ENCODE measurements at regions not wholly inside any gene's neighbourhood (a gene's known extent, or its start where the extent isn't known, plus 50 kb on each side); places are given as distances from the start of the nearest gene placed in this dataset.

DNA sequence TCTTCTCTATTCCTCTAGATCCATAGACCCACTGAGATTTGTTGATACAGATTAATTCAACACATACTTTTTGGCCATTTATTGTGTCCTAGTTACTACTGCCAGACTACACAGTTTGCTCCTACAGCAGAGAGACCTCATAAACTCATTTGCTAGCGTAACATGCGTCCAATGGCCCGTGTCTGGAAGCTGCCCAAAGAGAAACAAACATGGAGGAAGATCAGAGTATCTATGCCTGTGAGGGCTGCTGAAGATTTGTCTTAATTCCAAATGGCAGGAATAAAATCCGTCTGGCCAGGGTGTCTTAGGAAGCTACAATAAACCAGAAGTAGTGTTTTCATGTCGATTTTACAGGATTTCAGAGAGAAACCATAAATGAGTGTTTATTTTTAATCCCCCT is 214.7 kb downstream of the CLIC5 start:
- ChIA-PET POLR2A (interaction anchor here (1.2 kb wide), 1 partner anchor 122 kb away, joined by 4 read pairs; no protein-coding TSS in a partner anchor), CTCF (interaction anchor here (0.9 to 1.5 kb wide), 4 partner anchors 21 to 128 kb away, joined by 3 to 5 read pairs (median 4); no protein-coding TSS in a partner anchor)

DNA sequence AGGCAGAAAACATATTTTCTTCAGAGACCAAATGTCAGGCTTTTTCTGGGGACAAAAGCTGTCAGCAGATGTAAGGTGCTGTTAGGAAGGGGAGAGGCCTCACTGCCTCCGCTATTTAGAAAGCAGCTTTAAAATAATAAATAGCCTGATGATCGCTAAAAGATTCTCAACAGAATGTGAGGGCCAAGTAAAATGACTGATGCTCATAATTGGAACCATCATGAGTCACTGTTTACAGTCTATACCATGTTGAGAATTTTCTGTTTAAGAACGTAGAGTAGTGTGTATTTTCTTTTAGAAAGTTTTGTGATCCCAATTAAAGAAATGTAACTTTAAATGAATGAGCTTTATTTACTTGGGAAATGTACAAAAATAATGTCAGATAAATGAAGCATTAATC is 220.0 kb downstream of the CLIC5 start:
- ChIA-PET CTCF (interaction anchor here (1.0 kb wide), 2 partner anchors 123 to 335 kb away, joined by 3 read pairs; no protein-coding TSS in a partner anchor), POLR2A (interaction anchor here (0.7 kb wide), 1 partner anchor 35 kb away, joined by 4 read pairs; no protein-coding TSS in a partner anchor)

DNA sequence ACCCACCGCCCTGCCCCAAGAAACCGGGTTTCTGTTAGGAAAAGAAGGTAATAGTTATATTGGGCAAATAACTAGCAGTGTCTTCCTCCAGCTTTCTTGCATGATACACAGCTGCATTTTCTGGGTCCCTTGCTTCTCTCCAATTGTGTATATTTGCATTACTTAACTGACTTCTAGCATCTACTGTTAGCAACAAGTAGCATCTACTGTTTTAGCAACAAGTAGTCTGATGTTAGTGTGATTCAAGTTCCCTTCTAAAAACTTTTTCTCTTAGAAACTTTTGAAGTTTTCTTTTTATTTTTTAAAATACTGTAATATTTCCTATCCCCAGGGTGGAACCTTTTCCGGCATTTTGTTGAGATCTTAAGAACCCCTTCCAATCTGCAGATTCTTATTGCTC is 221.2 kb downstream of the CLIC5 start:
- CTCF ChIA-PET: interaction anchor here (1.0 kb wide), 1 partner anchor 333 kb away, joined by 3 read pairs; no protein-coding TSS in a partner anchor
- POLR2A ChIA-PET: no interaction called here

DNA sequence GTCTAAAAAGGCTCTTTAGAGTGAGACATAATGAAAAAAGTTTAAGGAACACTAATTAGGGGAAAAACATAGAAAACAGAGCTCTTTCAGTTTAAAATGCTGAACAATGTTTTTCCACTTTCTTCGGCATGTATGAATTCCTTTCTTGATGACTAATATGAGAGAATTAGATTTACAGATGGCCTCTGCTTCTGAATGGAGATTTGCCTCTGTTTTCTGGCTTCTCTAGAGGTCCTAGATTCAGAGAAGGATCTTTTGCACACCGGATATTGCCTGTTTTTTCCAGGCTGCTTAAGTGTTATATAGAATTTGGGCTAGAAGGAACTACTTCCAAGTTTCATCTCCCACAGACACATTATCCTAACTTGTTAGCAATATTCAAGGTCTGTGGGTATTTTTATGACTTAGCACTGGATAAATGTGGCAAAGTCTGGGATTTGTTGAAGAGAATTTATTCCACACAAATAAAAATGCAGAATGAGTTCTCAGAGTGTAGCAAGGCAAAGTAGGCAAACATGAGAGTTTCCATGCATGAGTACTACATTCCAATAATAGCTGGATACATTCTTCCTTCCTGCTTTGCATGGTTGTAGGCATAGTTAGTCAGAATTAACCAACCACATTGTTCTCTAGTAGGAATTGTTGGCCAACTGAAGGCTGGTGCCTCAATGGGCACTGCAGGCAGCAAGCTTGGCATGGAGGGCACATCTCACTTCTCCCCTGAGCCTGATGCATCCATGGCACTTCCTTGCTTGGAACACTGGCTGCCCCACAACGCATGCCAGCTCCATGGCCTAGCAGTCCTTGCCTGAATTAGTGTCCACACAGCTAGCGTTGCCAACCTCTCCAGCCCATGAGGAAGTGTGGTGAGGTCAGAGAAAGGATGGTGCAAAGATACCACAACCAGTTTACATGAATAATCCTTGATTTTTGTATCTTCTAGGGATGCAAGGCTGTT is 224.2 kb downstream of the CLIC5 start:
- ChIA-PET POLR2A (no interaction called here), CTCF (interaction anchor here (1.1 kb wide), 1 partner anchor 131 kb away, joined by 4 read pairs; no protein-coding TSS in a partner anchor)

DNA sequence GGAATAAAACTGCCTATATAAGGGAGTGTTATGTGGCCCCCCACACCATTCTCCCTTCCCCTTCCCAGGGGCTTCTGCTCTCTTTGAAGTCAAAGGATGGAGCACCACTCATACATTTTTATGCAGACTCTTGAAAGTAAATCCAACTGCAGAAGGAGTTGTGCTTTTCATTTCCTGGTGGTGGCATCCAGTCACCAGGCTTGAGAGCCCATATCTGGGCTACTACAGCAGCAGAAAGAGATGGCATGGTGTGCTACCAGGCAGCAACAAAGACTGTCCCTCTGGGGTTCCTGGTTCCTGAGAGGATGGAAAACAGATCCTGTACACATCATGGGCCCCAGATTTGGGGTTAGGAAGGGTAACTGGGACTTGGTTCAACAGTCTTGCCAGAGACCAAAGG is 226.4 kb downstream of the CLIC5 start:
- POLR2A ChIA-PET: no interaction called here

DNA sequence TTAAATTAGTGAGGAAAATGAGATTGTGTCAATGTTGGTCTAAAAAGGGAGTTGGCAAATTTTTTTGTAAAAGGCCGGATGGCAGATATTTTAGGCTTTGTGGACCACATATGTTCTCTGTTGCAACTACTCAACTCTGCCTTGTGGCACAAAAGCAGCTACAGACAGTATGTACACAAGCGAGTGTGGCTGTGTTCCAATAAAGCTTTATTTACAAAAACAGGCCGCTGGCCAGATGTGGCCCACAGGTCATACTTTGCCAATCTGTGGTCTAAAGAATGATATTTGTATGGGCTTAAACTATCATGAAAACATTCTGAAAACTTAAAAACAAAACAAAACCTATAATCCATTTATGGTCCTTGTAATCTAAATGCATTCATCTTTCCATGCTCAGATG is 228.3 kb downstream of the CLIC5 start:
- POLR2A ChIA-PET: no interaction called here

More for the DNA sequence above, 226.4 kb downstream of the CLIC5 start:
- CTCF ChIA-PET: interaction anchor here (1.0 to 1.7 kb wide), 2 partner anchors 9 to 109 kb away, joined by 3 read pairs; no protein-coding TSS in a partner anchor

DNA sequence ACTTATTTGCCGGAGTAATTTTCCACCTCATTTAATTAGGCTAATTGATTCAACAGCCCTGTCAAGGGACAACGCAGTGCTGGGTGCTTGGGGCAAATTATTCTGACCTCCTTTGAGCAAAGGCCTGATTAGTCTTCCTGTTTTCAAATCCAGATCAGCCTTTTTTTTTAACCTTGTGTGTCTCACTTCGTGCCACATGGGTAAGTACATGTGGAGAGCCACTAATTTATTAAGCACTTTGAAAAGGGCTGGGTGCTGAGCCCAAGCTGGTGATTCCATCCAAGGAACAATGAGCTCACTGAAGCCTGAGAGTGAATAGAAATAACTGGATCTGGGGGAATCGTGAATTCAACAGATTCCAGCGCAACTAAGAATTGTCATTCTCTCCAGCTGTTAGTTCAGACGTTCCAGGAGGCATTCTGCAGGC is 229.3 kb downstream of the CLIC5 start:
- ChIA-PET CTCF (no interaction called here), POLR2A (no interaction called here)

More for the DNA sequence above, 228.3 kb downstream of the CLIC5 start:
- CTCF ChIA-PET: no interaction called here

DNA sequence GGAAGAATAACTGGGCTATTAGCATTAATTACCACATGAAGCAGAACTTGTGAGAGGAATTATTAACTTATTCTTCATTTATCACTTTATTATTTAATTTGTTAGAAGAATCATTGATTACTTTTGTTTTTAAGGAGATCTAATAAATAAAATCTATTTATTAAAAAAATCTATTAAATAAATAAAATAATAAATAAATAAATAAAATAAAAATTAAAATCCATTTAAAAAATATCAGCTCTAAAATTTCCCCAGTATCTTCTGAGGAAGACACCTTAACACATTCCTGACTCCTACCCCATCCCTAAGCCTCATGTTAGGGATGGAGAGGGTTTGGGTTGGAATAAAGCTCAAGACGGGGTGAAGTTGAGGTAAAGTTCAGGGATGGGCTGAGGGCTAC is 231.4 kb downstream of the CLIC5 start:
- ChIA-PET POLR2A (no interaction called here), CTCF (interaction anchor here (0.7 kb wide), 1 partner anchor 33 kb away, joined by 3 read pairs; no protein-coding TSS in a partner anchor)

DNA sequence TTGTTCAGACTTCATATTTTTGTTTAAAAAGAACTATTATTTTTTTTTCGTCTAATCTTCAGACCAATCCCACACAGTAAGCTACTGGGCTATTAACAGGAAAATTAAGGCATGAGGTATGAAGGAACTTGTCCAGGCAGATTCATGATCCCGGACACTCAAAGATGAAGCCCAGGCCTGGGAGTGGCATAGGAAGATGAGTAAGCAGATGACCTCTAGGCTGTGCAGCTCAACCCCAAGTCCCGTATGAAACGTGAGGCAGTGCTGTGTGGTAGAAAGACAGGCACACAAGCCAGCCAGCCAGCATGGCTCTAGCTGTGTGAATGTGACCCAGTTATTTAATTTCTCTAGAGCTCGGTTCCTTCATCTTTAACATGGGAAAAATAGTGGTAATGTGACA is 231.9 kb downstream of the CLIC5 start:
- ChIA-PET CTCF (interaction anchor here (0.7 kb wide), 1 partner anchor 34 kb away, joined by 3 read pairs; no protein-coding TSS in a partner anchor), POLR2A (no interaction called here)

DNA sequence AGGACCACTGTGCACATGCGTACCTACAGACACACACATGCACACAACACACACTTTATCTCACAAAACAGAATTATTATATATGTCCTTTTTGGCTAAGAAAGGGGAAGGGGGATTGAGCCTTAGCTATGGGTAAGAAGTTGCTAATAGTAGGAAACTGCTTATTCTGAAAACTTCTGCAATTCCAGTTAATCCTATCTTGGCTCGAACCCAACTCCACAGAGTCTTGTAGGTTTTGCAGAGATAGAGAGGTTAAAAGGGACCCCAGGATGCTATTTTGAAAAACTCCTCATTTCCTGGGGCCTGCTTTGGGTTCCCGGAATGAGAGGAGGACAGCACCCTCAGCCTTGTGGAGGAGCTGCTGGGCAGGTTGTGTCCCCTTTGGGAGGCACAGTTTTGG is 233.8 kb downstream of the CLIC5 start:
- CTCF ChIA-PET: no interaction called here
- POLR2A ChIA-PET: no interaction called here

DNA sequence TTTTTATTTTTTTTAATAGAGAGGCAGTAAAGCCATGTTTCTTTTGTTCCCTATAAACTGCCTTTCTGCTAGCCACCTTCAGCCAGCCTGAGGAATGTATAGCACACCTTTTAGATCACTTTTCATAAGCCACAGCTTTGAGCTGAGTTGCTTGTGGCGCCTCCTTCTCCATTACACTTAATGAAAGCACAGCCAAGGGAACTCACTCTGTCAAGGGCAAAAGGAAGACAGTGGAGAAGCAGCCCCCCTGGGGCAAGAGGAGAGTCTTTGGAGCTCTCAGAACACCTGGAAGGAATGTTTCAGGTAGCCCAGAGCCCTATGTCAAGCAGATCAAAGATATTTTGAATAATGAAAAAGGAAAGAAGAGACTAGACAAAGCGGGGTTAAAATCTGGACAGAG is 235.1 kb downstream of the CLIC5 start:
- CTCF ChIA-PET: interaction anchor here (1.1 kb wide), 1 partner anchor 9 kb away, joined by 3 read pairs; no protein-coding TSS in a partner anchor
- POLR2A ChIA-PET: no interaction called here

DNA sequence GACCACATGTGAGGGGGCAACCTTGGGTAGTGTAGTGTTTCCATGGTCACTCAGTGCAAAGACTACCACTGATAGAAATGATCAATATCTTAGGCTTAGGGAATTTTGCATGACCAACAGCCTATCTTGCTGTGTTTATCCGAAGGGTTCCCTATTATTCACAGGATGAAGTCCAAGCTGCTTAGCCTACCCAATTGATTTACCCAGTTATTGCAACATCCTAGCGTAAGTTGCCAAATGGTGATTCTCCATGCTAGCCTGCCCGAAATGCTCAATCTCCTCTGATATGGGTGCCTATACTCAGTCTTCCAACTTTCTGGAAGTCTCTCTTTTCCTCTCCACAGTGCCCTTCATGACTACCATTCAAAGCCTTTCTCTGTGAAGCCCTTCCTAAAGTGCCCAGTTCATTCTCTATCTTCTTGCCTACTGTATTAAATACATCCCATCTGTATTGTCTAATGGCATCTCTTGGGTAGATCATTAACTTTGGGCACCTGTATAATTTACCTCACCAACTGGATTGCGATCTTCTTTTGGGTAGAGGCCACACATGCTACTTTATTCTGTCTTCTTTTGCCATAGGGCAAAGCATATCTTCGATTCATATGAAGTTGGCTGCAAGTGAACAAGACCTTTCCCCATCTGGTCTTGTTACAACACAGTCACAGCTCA is 240.5 kb downstream of the CLIC5 start:
- ChIA-PET CTCF (no interaction called here), POLR2A (no interaction called here)

DNA sequence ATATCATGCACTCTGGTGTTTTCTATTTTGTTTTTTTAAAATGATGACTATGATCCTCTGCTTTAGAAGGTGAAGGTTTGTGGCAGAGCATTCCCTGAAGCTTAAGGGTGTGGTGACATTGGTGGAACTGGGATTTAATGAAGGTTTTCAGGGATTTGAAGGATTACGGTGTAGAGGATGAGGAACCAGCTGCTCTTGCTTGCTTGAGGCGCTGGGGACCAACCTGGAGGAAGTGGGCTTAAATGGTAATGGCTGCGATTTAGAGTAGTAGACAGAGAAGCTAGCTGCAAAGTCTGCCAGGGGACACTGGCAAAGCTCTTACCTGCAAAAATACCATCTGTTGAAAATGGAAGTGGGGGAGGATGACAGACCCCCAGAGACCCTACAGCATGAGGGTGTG is 241.8 kb downstream of the CLIC5 start:
- CTCF ChIA-PET: no interaction called here
- POLR2A ChIA-PET: no interaction called here

DNA sequence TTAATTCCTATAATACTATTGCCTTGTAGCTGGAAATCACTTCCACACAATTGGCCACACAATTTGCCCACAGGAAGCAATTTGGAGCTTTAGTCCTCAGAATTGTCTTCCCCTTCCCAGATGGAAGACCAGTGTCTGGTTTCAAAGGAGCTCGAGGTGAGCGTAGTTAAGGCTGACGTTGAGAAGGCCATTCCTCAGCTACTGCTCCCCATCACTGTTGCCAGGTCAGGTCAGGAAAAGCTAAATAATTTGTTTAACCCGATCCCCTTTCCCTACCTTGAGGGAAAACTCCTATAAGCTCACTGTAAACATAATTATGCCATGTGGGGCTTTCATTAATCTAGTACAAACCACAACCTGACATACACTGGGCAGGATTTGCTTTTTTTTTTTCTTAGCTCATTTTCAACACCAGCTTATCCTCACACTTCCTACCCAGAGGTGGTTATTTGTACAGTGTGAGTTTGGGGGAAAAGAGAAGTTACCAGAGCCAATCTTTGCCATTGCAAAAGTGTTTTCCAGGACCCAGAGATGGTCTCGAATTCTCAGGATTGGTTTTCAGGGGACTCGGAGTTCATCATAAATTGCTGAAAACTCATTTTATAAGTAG is 242.7 kb downstream of the CLIC5 start:
- POLR2A ChIA-PET: no interaction called here
- CTCF ChIA-PET: no interaction called here

DNA sequence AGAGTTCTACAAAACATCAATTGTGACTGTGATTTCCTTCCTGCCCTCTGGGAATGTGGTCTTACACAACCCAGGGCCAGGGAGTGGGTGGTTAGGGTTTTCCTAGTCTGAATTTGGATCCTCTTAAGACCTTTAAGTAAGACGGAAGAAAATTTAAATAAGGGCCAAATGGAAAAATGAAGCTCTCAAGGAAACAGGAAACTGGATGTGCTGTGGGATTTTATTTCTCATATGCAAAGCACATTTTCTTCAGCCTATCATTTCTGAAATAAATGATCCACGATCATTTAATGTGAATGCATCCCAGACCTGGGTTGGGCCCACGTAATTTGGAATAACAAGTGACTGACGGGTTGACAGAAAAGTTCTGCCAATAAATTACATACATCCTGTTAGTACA is 243.6 kb downstream of the CLIC5 start:
- ChIA-PET CTCF (no interaction called here), POLR2A (no interaction called here)

DNA sequence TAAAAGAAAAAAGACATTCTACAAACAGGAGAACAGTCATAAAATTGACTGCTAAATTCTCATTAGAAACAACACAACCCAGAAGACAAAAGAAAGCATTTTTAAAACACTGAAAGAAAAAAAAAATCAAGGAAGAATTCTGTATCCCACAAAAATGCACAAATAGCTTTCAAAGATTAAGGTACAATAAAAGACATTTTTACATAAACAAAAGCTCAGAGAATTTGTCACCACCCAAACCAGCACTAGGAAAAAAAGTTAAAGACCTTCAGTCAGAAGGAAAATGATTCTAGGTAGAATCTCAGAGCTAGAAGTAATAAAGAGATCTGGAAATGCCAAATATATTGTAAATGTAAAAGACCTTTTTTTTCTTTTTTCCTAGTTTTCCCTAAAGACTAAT is 252.4 kb downstream of the CLIC5 start:
- ChIA-PET CTCF (no interaction called here), POLR2A (no interaction called here)

DNA sequence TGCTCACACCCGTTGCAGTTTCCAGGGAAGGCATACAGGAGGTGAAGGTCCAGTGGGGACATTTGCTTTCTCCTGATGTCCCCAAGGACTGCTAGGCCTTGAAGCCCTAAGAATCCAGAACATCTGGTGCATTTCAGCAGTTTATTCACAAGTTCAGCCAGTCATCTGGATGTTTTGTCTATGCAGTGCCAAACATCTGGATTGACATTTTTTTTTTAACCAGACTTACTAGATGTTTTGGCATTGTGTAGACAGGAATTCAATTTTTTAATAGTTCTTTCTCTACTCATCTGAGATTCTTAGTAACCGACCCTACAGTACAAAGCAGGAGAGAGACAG is 256.2 kb downstream of the CLIC5 start:
- CTCF ChIA-PET: no interaction called here
- POLR2A ChIA-PET: no interaction called here

DNA sequence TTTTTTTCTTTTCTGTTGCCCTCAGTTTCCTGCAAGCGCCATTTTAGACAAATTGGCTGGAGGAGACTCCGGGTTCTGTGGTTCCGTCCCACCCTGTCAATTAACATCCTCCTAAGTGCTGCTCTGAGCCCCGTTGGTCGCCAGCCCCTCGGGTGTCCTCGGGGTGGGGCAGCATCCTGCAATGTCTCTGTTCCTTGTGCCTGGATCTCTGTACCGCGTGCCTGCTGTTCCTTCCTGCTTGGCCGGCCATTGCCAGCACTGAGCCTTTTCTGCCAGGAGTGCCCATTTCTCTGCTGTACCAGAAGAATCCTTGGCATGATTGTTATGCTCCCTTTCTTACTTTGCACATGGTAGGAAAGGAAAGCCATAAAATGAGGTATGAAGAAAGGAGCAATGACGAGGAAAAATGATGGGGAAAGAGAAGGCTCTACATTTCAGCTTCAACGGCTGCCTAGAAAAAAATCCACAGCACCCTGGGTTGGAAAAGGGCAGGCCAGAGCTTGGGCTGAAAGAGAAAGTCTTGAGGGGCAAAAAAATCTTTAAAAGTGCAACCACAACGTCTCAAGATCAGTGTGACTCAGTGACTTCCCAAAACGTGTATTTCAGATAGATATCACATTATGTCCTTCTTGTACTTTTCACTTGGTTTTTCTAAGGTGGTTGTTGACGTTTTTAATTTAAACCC is 256.7 kb downstream of the CLIC5 start:
- POLR2A ChIA-PET: no interaction called here
- CTCF ChIA-PET: interaction anchor here (1.0 kb wide), 1 partner anchor 164 kb away, joined by 3 read pairs; no protein-coding TSS in a partner anchor

DNA sequence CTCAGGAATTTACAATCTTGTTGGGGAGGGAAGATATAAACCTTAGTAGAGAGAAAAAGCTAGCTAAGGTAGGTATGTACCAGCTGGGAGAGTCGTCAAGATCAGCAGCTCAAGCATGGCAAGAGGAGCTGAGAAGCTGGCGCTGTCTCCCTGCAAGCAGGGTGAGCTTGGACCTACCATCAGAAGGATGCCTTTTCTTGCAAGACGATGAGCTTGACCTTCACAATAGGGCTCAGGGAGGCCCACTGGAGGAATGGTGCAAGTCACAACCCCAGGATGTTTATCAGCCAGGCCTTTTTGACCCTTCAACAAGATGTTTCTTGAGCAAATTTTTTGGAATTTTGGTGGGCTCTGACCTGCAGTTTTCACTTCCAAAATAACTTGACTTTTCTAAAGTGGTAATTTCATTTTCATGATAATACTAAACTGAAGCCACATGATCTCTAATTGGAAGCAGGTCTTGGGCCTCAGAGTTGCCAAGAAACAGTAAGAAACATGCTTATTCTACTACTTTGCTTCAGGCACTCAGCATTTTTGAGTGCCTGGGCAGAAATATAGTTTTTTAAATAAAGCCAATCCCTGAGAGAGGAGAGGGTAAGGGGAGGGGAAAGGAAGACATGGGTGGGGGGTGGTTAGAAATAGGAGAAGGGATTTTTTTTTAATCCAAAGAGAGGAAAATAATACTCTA is 258.1 kb downstream of the CLIC5 start:
- POLR2A ChIA-PET: no interaction called here
- CTCF ChIA-PET: no interaction called here

All from activated CD8-positive, alpha-beta memory T cell treated with anti-CD3 and anti-CD28 coated beads for 36 hours (primary cell).